ENCODE measurements at regions not wholly inside any gene's neighbourhood (a gene's known extent, or its start where the extent isn't known, plus 50 kb on each side); places are given as distances from the start of the nearest gene placed in this dataset.
"Not testable (repeated sequence)": the region's sequence is repeated elsewhere in the genome, so short reads cannot be mapped to it uniquely, and the experiment has no call there.

DNA sequence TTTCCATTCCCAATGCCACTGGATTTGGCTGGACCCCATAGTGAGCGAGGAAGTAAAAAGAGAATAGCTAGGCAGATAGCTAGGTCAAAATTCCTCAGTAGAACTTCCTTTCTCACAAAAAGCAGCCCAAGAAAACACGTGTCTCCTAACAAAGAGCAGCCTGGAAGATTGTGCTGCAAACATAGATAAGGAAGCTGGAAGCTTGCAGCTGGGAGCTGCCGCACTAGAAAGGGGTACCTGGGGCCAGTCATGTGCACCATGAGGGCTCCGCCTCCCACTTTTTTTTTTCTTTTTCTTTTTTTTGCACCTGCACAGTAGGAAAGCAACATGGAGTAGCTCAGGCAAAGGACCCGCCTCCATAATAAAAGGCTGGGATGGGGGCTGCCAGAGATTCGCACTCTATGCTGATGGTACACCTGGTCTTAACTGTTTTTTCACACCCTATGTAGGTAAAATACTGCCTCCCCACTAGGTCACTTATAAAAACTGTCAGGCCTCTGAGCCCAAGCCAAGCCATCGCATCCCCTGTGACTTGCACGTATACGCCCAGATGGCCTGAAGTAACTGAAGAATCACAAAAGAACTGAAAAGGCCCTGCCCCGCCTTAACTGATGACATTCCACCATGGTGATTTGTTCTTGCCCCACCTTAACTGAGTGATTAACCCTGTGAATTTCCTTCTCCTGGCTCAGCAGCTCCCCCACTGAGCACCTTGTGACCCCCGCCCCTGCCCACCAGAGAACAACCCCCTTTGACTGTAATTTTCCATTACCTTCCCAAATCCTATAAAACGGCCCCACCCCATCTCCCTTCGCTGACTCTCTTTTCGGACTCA, 521.6 kb downstream of the IRS2 start:
- TF ChIP-seq, protein P1, sequence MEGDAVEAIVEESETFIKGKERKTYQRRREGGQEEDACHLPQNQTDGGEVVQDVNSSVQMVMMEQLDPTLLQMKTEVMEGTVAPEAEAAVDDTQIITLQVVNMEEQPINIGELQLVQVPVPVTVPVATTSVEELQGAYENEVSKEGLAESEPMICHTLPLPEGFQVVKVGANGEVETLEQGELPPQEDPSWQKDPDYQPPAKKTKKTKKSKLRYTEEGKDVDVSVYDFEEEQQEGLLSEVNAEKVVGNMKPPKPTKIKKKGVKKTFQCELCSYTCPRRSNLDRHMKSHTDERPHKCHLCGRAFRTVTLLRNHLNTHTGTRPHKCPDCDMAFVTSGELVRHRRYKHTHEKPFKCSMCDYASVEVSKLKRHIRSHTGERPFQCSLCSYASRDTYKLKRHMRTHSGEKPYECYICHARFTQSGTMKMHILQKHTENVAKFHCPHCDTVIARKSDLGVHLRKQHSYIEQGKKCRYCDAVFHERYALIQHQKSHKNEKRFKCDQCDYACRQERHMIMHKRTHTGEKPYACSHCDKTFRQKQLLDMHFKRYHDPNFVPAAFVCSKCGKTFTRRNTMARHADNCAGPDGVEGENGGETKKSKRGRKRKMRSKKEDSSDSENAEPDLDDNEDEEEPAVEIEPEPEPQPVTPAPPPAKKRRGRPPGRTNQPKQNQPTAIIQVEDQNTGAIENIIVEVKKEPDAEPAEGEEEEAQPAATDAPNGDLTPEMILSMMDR (IDR thresholded peaks at IDR 0.05 in 2 of 3, conservative IDR thresholded peaks at IDR 0.05 in 1 of 3; ENCODE audit: borderline replicate concordance in 1 of 3, insufficient read depth in 1 of 3, low read depth in 2 of 3, low read length in 2 of 3): not testable (repeated sequence)
- TF ChIP-seq EZH2 (IDR thresholded peaks at IDR 0.05): not testable (repeated sequence)

All from HCT116 (cell line).